GM12878 (cell line): ENCODE measurements at regions not wholly inside any gene's neighbourhood (a gene's known extent, or its start where the extent isn't known, plus 50 kb on each side); places are given as distances from the start of the nearest gene placed in this dataset.

ENCODE experiments used
- ATAC-seq: fragments of 200-7000 bp; cut with Tn5 transposase; 3 replicates; pipeline ENCODE4 v1.9.1; 2020; ENCODE audit warnings: mild to moderate bottlenecking, moderate library complexity
- BruUV-seq: library from RNA; stranded (reverse); fragments of 400-500 nt; replicated peaks from 2 replicates; lab custom pipeline; 2021; lab: Mats Ljungman, UMichigan
- CTCF ChIA-PET: fragments of 300-600 bp; sonication (Branson Sonifier 250); formaldehyde crosslinking; extraction: SDS; loops from one replicate; lab custom pipeline; 2021; ENCODE audit warnings: inconsistent platforms; lab: Yijun Ruan, JAX
- POLR2A ChIA-PET: fragments of 350-600 bp; formaldehyde crosslinking; extraction: SDS; loops from one replicate; lab custom pipeline; 2021; ENCODE audit warnings: inconsistent platforms; lab: Charles Lee
- RAD21 ChIA-PET: fragments of 300-600 bp; sonication (Branson Sonifier 250); formaldehyde crosslinking; loops from one replicate; lab custom pipeline; 2023; ENCODE audit warnings: antibody characterized with exemption; ENCODE audit not compliant: unreplicated experiment; lab: Charles Lee
- SMC1A ChIA-PET: fragments of 300-600 bp; sonication (Branson Sonifier 250); formaldehyde crosslinking; loops from one replicate; lab custom pipeline; 2023; ENCODE audit not compliant: unreplicated experiment, uncharacterized antibody; lab: Charles Lee
- DNase-seq: peaks from one replicate; pipeline ENCODE4 v3.0.0-alpha.2; 2011; ENCODE audit warnings: low read depth, low spot score
- FAIRE-seq: peaks from 3 replicates; lab custom pipeline; 2011; peaks lifted over from hg19 to GRCh38; lab: Jason Lieb, UNC
- H2AFZ ChIP-seq: 2 replicates; pipeline ENCODE4 v1.6.0; 2011; ENCODE audit warnings: low read depth, low read length, control low read depth; ENCODE audit not compliant: control insufficient read depth
- H3K27ac ChIP-seq: 2 replicates; pipeline ENCODE4 v1.5.1; 2011; ENCODE audit warnings: control low read depth; ENCODE audit not compliant: control insufficient read depth, insufficient read depth
- H3K27me3 ChIP-seq, 2 experiments: replicated peaks in 1 of 2; 2 replicates each; pipeline versions ENCODE4 v1.6.0 to v1.6.1; 2011; ENCODE audit warnings: low read length in 1 of 2; ENCODE audit not compliant: control insufficient read depth in 2 of 2, insufficient read depth in 2 of 2
- H3K36me3 ChIP-seq, 2 experiments: 2 replicates each; pipeline ENCODE4 v1.5.1; 2011; ENCODE audit warnings: low read length in 1 of 2; ENCODE audit not compliant: control insufficient read depth in 2 of 2, insufficient read depth in 2 of 2
- H3K4me1 ChIP-seq: 2 replicates; pipeline ENCODE4 v1.6.1; 2011; ENCODE audit warnings: mild to moderate bottlenecking, low read length, moderate library complexity, mixed read lengths; ENCODE audit not compliant: control insufficient read depth, insufficient read depth
- H3K4me2 ChIP-seq: 2 replicates; pipeline ENCODE4 v1.6.0; 2011; ENCODE audit warnings: control low read depth; ENCODE audit not compliant: control insufficient read depth, insufficient read depth
- H3K4me3 ChIP-seq: fragments of 200-600 bp; sonication (generic); 2 replicates; pipeline ENCODE4 v1.5.1; 2016
- H3K79me2 ChIP-seq: 2 replicates; pipeline ENCODE4 v1.6.0; 2011; ENCODE audit warnings: low read length; ENCODE audit not compliant: control insufficient read depth, insufficient read depth
- H3K9ac ChIP-seq: 2 replicates; pipeline ENCODE4 v1.8.0; 2011; ENCODE audit warnings: low read length, control low read depth, mixed read lengths; ENCODE audit not compliant: control insufficient read depth, insufficient read depth
- H3K9me3 ChIP-seq: replicated peaks from 3 replicates; pipeline ENCODE4 v1.5.1; 2011; ENCODE audit warnings: mild to moderate bottlenecking, low read length; ENCODE audit not compliant: control insufficient read depth, insufficient read depth
- H4K20me1 ChIP-seq: 2 replicates; pipeline ENCODE4 v1.6.0; 2011; ENCODE audit not compliant: control insufficient read depth, insufficient read depth
- BCL3 ChIP-seq: IDR thresholded peaks from 2 replicates; pipeline ENCODE4 v1.6.1; 2011; ENCODE audit warnings: borderline replicate concordance, low read depth, mild to moderate bottlenecking, moderate library complexity, low read length; ENCODE audit not compliant: insufficient read depth, poor library complexity, severe bottlenecking
- E2F4 ChIP-seq: IDR thresholded peaks from 2 replicates; pipeline ENCODE4 v1.6.1; 2012; ENCODE audit warnings: low read depth, low read length, improper control_type of control experiment
- PML ChIP-seq: IDR thresholded peaks from 2 replicates; pipeline ENCODE4 v1.6.1; 2012; ENCODE audit warnings: low read length, inconsistent platforms
- ZBTB33 ChIP-seq: fragments of 450-650 bp; IDR thresholded peaks from 2 replicates; pipeline ENCODE4 v1.6.1; 2017; ENCODE audit warnings: mild to moderate bottlenecking
- WGBS: methylation state at CpG from one replicate; pipeline ENCODE4 v1.1.6; 2016; ENCODE audit warnings: low lambda C conversion rate; ENCODE audit not compliant: insufficient replicate concordance, insufficient coverage; ENCODE audit errors: missing lambda C conversion rate; 5-methylcytosine and 5-hydroxymethylcytosine counted together
- in situ Hi-C: fragments of 300-500 bp; cut with MboI; formaldehyde crosslinking; loops from 9 replicates; pipeline ENCODE4 v1.14.3; 2018; ENCODE audit warnings: mixed read lengths
- intact Hi-C: fragments of 100-400 bp; cut with micrococcal nuclease; formaldehyde crosslinking; loops from one replicate; pipeline ENCODE4 v1.14.2; 2022; ENCODE audit not compliant: unreplicated experiment

- Histone ChIP-seq H3K79me2 (no peaks in the 10 kb centered on the region), H4K20me1 (no peaks in the 10 kb centered on the region), H3K27ac (no peak overlapping the region), H3K4me1 (no peaks in the 10 kb centered on the region), H3K36me3 (no peaks in the 10 kb centered on the region), H3K9me3 (peaks cover 2% of the 10 kb centered on the region; the same call in 1 of the 3 replicates), H3K27me3 (no peaks in the 10 kb centered on the region), H2AFZ (no peak overlapping the region), H3K4me2 (no peak overlapping the region), H3K9ac (no peak overlapping the region), H3K4me3 (no peak overlapping the region)
- ChIA-PET SMC1A (interaction anchor here (0.7 kb wide), 2 partner anchors 10 to 14 kb away, joined by 3 to 4 read pairs; no protein-coding TSS in a partner anchor), POLR2A (interaction anchor here (0.5 to 1.1 kb wide), 3 partner anchors 54 to 138 kb away, joined by 3 to 8 read pairs (median 3); no protein-coding TSS in a partner anchor), CTCF (no interaction called here), RAD21 (interaction anchor here (0.8 to 1.6 kb wide), 3 partner anchors 9 to 87 kb away, joined by 3 to 4 read pairs (median 3); no protein-coding TSS in a partner anchor)
- TF ChIP-seq E2F4 (no peak), PML (no peak), BCL3 (no peak), ZBTB33 (no peak)
- ATAC-seq (no peak), DNase-seq (no peak), FAIRE-seq (no peak)
- WGBS: 74% methylated on average over 11 of the region's 11 CpGs
- in situ Hi-C loops: no loop called here
- no TSS peak for BruUV-seq
- intact Hi-C loops: no loop called here
Measured at GRCh38 chr1:8112611-8113261, 86.6 kb upstream of the ERRFI1 start.
